ENCODE measurements at regions not wholly inside any gene's neighbourhood (a gene's known extent, or its start where the extent isn't known, plus 50 kb on each side); places are given as distances from the start of the nearest gene placed in this dataset.

DNA sequence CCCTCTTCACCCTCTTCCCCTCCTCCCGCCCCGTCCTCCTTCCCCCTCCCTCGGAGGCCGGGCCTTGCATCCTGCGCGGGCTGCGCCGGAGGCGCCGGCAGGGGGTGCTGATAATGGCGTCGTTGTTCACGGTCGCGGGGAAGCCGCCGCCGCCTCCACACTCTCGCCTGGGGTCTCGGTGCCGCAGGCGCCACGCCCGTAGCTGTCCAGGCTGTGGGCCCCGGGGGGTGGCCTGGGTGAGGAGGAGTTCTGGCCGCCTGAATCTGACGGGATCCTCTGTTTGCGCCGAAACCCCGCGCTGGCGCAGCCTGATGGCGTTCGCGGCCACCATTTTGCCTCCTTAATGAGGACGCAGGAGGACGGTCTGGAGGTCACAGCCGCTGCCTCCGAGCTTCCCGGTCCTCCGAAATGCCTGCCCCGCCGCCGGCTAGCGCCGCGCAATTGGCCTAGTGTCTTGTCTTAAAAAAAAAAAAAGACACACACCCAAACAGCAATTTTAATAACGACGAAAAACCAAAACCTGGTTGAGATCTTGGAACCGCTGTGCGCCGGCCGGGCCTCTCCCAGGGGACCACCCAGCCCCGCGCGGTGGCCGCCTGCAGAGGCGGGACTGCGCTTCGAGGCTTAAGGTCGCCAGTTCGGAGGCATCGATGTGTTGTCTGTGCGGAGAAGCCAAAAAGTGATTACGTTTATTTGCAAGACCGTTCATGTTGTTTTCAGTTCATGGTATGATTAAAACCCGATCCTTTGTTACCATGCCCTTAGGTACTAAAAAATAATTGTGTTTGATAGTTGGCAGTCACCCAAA lies 106.6 kb upstream of the HNRNPU start:
- peak; percentile 89 for DNase-seq

- DNase-seq = peak; percentile 59
These were observed 105.9 kb upstream of the HNRNPU start for GRCh38 chr1:244970236-244970743.

DNA sequence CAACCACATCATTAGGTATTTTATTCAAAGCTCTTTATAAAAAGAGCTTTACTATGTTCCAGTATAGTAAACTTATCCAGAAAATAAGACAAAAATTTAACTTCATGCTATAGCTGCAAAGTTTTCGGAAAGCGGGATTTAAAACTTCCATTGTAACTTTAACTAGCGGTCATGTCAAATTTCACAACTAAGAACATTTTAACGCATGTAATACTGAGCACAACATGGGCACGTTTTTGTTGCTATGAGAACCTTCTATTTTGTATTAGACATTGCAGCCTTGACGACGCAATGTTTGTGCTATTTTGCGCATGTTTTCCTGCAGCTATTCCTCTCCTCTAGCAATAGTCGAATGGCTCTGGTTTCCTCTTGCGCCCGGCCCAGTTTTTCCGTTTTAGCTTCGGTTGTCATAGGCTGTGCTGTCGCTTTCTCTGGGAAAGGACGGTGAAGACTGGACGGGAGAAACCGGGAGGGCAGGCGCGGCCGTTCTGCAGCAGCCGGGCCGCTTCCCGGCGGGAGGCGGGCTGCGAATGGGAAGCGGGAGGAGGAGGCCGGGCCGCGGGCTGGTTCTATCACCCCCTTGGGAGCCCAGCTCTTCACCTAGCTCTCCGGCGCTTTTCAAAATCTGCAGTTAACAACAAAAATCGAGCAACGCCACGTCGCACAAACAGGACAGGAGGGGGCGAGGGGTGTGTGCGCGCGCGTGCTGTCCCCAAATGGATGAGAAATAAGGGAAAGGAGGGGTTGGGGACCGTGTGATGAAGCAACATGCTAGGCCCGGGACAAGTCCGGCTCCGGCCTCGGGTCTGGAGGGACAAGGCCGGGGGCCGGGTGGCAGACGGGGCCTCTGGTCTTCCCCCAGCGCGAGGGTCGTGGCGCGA lies 105.3 kb upstream of the HNRNPU start:
- no peak for DNase-seq

DNA sequence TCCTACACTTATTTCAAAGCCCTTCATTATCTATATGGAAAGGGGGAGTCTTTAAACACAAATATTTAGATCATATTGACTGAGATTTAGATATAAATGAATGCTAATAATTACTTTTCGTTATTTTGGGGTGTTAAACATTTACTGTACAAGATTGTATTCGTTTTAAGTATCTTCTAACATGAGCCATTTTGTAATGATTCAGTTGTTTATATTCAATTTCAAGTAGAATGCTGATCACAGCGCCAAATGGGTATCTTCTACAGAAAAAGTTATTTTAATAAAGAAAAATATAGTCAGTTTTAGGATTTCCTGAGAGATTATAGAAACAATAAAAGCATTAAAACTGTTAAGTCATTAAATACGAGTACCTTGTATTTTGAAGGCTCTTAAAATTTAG lies 104.5 kb upstream of the HNRNPU start:
- no peak for DNase-seq

- no peak for DNase-seq
These were observed 104.1 kb upstream of the HNRNPU start for GRCh38 chr1:244968471-244968871.

DNA sequence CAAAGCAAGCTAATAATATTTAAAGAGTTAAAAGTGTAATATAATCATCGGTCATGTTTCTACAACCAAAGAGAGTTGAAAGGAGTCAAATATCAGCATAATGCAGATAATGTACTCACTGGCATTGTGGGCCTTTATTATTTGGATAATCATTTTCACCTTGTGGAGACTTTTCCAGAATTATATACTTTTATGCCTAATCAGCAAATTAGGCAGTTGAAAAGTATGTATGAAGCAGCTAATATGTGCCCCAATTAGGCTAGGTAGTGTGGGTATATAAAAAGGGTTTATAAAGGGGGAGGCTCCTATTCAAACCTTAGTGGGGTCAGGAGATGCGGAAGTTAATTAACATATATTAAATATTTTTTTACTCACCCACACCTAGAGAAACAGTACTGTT lies 102.8 kb upstream of the HNRNPU start:
- no peak for DNase-seq

GRCh38 chr1:244965185-244966030 lies 101.1 kb upstream of the HNRNPU start:
- no peak for DNase-seq

DNA sequence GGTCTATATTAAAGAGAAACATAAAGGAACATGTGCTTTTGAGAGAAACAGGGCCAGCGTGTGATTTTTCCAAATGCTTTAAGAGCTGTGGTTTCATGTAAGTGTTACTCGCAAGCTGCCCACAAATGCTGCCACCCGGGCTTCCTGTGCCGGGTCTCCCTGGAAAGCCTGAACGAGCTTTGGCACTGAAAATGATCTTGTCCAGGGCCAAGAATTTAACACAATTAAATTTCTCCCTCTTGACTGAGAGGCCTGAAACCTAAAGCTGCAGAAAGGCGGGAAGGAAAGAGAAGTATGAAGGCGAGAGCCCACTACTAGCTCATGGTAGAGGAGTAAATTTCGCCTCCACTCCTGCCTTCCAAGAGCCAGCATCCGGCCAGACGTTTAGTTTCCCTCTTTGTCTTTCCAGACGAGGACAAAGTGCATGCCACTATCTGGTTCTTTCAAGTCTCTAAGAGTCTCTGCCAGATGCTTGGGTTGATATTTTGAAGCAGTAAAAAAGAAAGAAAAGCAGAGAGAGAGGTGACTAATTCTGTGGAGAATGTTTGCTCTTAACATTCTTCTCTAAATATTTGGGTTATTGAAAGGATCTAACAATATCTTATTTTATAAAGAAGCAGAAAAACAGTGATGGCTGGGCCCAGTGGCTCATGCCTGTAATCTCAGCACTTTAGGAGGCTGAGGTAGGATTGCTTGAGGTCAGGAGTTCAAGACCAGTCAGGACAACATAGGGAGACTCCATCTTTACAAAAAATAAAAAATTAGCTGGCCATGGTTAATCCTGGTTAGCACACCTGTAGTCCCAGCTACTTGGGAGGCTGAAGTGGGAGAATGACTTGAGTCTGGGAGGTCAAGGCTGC lies 100.0 kb upstream of the HNRNPU start:
- DNase-seq = no peak

- DNase-seq = no peak
These were observed 99.0 kb upstream of the HNRNPU start for GRCh38 chr1:244963231-244963826.

GRCh38 chr1:244962130-244962529 lies 97.8 kb upstream of the HNRNPU start:
- DNase-seq = no peak

GRCh38 chr1:244960904-244961303 lies 96.6 kb upstream of the HNRNPU start:
- no peak for DNase-seq

- no peak for DNase-seq
These were observed 94.2 kb upstream of the HNRNPU start for GRCh38 chr1:244958593-244958992.

DNA sequence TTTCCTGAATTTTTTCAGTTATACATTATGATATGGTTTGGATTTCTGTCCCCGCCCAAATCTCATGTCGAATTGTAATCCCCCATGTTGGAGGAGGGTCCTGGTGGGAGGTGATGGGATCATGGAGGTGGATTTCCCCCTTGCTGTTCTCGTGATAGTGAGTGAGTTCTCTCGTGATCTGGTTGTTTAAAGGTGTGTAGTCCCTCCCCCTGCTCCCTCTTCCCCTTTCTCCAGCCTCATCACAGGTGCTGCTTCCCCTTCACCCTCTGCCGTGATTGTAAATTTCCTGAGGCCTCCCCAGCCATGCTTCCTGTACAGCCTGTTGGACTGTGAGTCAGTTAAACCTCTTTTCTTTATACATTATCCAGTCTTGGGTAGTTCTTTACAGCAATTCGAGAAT lies 93.2 kb upstream of the HNRNPU start:
- DNase-seq = no peak

- DNase-seq = no peak
These were observed 92.8 kb upstream of the HNRNPU start for GRCh38 chr1:244957122-244957521.

- no peak for DNase-seq
These were observed 91.3 kb upstream of the HNRNPU start for GRCh38 chr1:244955661-244956060.

- DNase-seq = no peak
These were observed 90.0 kb upstream of the HNRNPU start for GRCh38 chr1:244954359-244954758.

DNA sequence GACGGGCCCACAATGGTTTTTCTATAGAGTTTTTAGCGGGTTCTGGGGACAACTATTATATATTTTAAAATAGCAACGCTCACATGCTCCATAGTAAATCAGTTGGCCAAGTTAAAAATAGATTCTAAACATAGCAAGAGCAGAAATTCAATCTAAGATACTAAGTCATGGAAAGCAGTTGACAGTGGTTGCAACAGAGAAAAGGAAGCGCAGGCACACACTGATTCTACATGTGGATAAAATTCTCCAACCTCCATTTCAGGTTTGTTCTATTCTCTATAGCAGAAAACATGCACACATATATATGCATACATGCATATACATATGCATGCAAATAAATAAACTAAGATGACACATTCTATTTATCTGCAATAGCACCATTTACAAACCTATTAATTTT lies 89.6 kb upstream of the HNRNPU start:
- DNase-seq = no peak

GRCh38 chr1:244952940-244953339 lies 88.6 kb upstream of the HNRNPU start:
- DNase-seq = no peak

GRCh38 chr1:244952280-244952933 lies 88.1 kb upstream of the HNRNPU start:
- DNase-seq = no peak

- DNase-seq = no peak
These were observed 84.1 kb upstream of the HNRNPU start for GRCh38 chr1:244948416-244948815.

DNA sequence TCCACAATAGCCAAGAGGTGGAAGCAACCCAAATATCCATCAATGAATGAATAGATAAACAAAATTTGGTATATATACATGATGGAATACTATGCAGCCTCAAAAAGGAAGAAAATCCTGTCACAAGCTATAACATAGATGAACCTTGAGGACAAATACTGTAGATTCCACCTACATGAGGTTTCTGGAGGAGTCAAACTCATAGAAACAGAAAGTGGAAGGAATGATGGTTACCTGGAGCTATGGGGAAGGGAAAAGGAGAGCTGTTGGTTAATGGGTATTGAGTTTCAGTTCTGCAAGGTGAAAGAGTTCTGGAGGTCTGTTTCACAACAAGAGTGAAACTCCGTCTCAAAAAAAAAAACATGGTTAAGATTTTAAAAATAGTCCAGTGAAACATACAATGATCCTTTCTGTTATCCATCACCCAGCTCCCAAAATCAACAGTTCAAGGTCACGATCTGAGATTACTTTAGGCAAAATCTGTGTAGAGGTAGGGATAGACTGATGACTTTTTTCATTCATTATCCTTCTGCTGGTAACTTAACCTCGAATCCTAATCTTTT lies 80.8 kb upstream of the HNRNPU start:
- DNase-seq = no peak

All from activated gamma-delta T cell (primary cell).